GM12878 (cell line): ENCODE measurements at regions not wholly inside any gene's neighbourhood (a gene's known extent, or its start where the extent isn't known, plus 50 kb on each side); places are given as distances from the start of the nearest gene placed in this dataset.

Experiments used
- EZH2 ChIP-seq: IDR thresholded peaks from 2 replicates; pipeline ENCODE4 v1.6.1; 2012; ENCODE audit warnings: low read depth, mild to moderate bottlenecking, control low read depth, inconsistent platforms, low read length, borderline replicate concordance; ENCODE audit not compliant: control insufficient read depth
- NFIC ChIP-seq: IDR thresholded peaks from 2 replicates; pipeline ENCODE4 v1.6.1; 2012; ENCODE audit warnings: low read depth, mild to moderate bottlenecking, inconsistent platforms, low read length, moderate library complexity
- YY1 ChIP-seq: IDR thresholded peaks from 2 replicates; pipeline ENCODE4 v1.6.1; 2011; ENCODE audit warnings: low read depth, mild to moderate bottlenecking, low read length
- TF ChIP-seq, protein P1 (sequence below): IDR thresholded peaks from 2 replicates; pipeline ENCODE4 v1.6.1; 2012; ENCODE audit warnings: low read depth, low read length, improper control_type of control experiment

DNA sequence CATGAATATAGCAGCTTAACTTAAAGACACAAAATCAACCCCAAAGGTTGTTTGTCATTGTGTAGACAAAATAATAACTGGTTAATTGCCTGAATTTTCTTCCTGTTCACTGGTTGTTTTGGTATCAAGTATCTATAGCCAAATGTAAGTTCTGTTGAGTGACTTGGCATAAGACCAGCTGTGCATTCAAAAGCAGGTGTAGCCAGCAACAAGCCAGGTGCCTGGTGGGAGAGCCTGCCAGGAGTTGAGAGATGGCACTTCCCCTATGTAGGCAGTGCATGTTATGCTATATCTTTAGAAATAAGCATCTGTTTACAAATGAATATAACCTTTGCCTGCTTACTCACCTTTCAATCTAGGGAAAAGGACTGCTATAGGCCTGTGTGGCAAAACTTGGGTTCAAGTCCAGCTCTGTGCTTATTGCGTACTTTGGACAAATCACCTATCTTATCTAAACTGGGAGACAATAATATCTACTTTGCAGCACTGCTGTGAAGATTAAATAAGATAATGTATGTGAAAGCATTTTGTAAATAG, 84.9 kb upstream of the TBL1XR1 start:
- TF ChIP-seq, protein P1, sequence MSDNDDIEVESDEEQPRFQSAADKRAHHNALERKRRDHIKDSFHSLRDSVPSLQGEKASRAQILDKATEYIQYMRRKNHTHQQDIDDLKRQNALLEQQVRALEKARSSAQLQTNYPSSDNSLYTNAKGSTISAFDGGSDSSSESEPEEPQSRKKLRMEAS, result no peak
- TF ChIP-seq EZH2 (no peak), YY1 (no peak), NFIC (no peak)
